T-helper 17 cell (primary cell): ENCODE measurements at regions not wholly inside any gene's neighbourhood (a gene's known extent, or its start where the extent isn't known, plus 50 kb on each side); places are given as distances from the start of the nearest gene placed in this dataset.

Experiments used
- ATAC-seq: fragments of 150-1000 bp; cut with Tn5 transposase; 2 replicates; pipeline ENCODE4 v1.10.0; 2021; ENCODE audit warnings: mild to moderate bottlenecking, moderate library complexity
- DNase-seq, 3 donors: peaks; one replicate each; pipeline versions ENCODE4 v3.0.0 to v3.0.0-alpha.2; 2020 to 2021
- H3K9me3 ChIP-seq: one replicate; pipeline ENCODE4 v1.7.0; 2013; ENCODE audit warnings: low read length, mild to moderate bottlenecking; ENCODE audit not compliant: control insufficient read depth, poor library complexity, severe bottlenecking
- H3K27ac Mint-ChIP-seq: one replicate; pipeline ENCODE4 v1.8.0; 2022; ENCODE audit warnings: mild to moderate bottlenecking, moderate library complexity, mixed read lengths
- H3K27me3 Mint-ChIP-seq: one replicate; pipeline ENCODE4 v1.8.0; 2022; ENCODE audit warnings: mixed read lengths
- H3K36me3 Mint-ChIP-seq: one replicate; pipeline ENCODE4 v1.8.0; 2022; ENCODE audit warnings: low read depth, mixed read lengths
- H3K4me1 Mint-ChIP-seq: one replicate; pipeline ENCODE4 v1.8.0; 2022; ENCODE audit warnings: mild to moderate bottlenecking, mixed read lengths
- H3K4me3 Mint-ChIP-seq: one replicate; pipeline ENCODE4 v1.8.0; 2022; ENCODE audit warnings: mild to moderate bottlenecking, moderate library complexity, mixed read lengths

- H3K27me3 Mint-ChIP-seq = no peaks in the 10 kb centered on the region
- no peak for ATAC-seq
- no peak overlapping the region for H3K27ac Mint-ChIP-seq
- no peak overlapping the region for H3K4me3 Mint-ChIP-seq
- DNase-seq = no peak
- no peaks in the 10 kb centered on the region for H3K9me3 ChIP-seq
- no peaks in the 10 kb centered on the region for H3K36me3 Mint-ChIP-seq
- H3K4me1 Mint-ChIP-seq = no peaks in the 10 kb centered on the region
Observed at GRCh38 chr5:4384649-4385048, 755.5 kb upstream of the ADAMTS16 start.

- ATAC-seq = no peak
- Mint-ChIP-seq H3K4me1 (no peaks in the 10 kb centered on the region), H3K4me3 (no peak overlapping the region), H3K36me3 (no peaks in the 10 kb centered on the region), H3K27ac (no peak overlapping the region), H3K27me3 (no peaks in the 10 kb centered on the region)
- DNase-seq = no peak
- H3K9me3 ChIP-seq = no peaks in the 10 kb centered on the region
Observed at GRCh38 chr5:4386152-4386551, 754.0 kb upstream of the ADAMTS16 start.

GRCh38 chr5:4387290-4387689, 752.8 kb upstream of the ADAMTS16 start:
- no peak overlapping the region for H3K4me3 Mint-ChIP-seq
- H3K27ac Mint-ChIP-seq = no peak overlapping the region
- no peak for ATAC-seq
- H3K27me3 Mint-ChIP-seq = no peaks in the 10 kb centered on the region
- H3K9me3 ChIP-seq = no peaks in the 10 kb centered on the region
- no peaks in the 10 kb centered on the region for H3K4me1 Mint-ChIP-seq
- H3K36me3 Mint-ChIP-seq = no peaks in the 10 kb centered on the region
- DNase-seq = no peak

GRCh38 chr5:4395752-4396151, 744.4 kb upstream of the ADAMTS16 start:
- H3K36me3 Mint-ChIP-seq = no peaks in the 10 kb centered on the region
- no peak for DNase-seq
- H3K27ac Mint-ChIP-seq = no peak overlapping the region
- H3K4me3 Mint-ChIP-seq = no peak overlapping the region
- H3K27me3 Mint-ChIP-seq = no peaks in the 10 kb centered on the region
- no peak for ATAC-seq
- H3K9me3 ChIP-seq = no peaks in the 10 kb centered on the region
- no peaks in the 10 kb centered on the region for H3K4me1 Mint-ChIP-seq

GRCh38 chr5:4405614-4406219, 734.4 kb upstream of the ADAMTS16 start:
- no peaks in the 10 kb centered on the region for H3K27me3 Mint-ChIP-seq
- no peaks in the 10 kb centered on the region for H3K36me3 Mint-ChIP-seq
- H3K9me3 ChIP-seq = peaks cover 4% of the 10 kb centered on the region
- H3K4me3 Mint-ChIP-seq = no peak overlapping the region
- no peak for DNase-seq
- no peak for ATAC-seq
- H3K27ac Mint-ChIP-seq = no peak overlapping the region
- H3K4me1 Mint-ChIP-seq = no peaks in the 10 kb centered on the region

- H3K9me3 ChIP-seq = no peaks in the 10 kb centered on the region
- DNase-seq (no peak), ATAC-seq (no peak)
- Mint-ChIP-seq H3K27ac (no peak overlapping the region), H3K27me3 (no peaks in the 10 kb centered on the region), H3K4me1 (no peaks in the 10 kb centered on the region), H3K4me3 (no peak overlapping the region), H3K36me3 (no peaks in the 10 kb centered on the region)
Observed at GRCh38 chr5:4410151-4410550, 730.0 kb upstream of the ADAMTS16 start.

GRCh38 chr5:4411664-4412063, 728.5 kb upstream of the ADAMTS16 start:
- ATAC-seq (no peak), DNase-seq (no peak)
- no peaks in the 10 kb centered on the region for H3K9me3 ChIP-seq
- Mint-ChIP-seq H3K27me3 (no peaks in the 10 kb centered on the region), H3K36me3 (no peaks in the 10 kb centered on the region), H3K4me3 (no peak overlapping the region), H3K27ac (no peak overlapping the region), H3K4me1 (no peaks in the 10 kb centered on the region)

- Mint-ChIP-seq H3K4me3 (no peak overlapping the region), H3K27me3 (no peaks in the 10 kb centered on the region), H3K36me3 (no peaks in the 10 kb centered on the region), H3K27ac (no peak overlapping the region), H3K4me1 (no peaks in the 10 kb centered on the region)
- H3K9me3 ChIP-seq = no peaks in the 10 kb centered on the region
- no peak for ATAC-seq
- no peak for DNase-seq
Observed at GRCh38 chr5:4413996-4414395, 726.1 kb upstream of the ADAMTS16 start.

GRCh38 chr5:4418084-4418483, 722.0 kb upstream of the ADAMTS16 start:
- DNase-seq (no peak), ATAC-seq (no peak)
- H3K27me3 Mint-ChIP-seq = no peaks in the 10 kb centered on the region

GRCh38 chr5:4419281-4419680, 720.8 kb upstream of the ADAMTS16 start:
- Mint-ChIP-seq H3K36me3 (no peaks in the 10 kb centered on the region), H3K27me3 (no peaks in the 10 kb centered on the region), H3K4me1 (no peaks in the 10 kb centered on the region), H3K4me3 (no peak overlapping the region), H3K27ac (no peak overlapping the region)
- no peaks in the 10 kb centered on the region for H3K9me3 ChIP-seq
- DNase-seq = no peak
- ATAC-seq = no peak

More at GRCh38 chr5:4418084-4418483, 722.0 kb upstream of the ADAMTS16 start:
- H3K4me1 Mint-ChIP-seq = no peaks in the 10 kb centered on the region
- no peaks in the 10 kb centered on the region for H3K36me3 Mint-ChIP-seq
- H3K9me3 ChIP-seq = no peaks in the 10 kb centered on the region
- H3K4me3 Mint-ChIP-seq = no peak overlapping the region
- H3K27ac Mint-ChIP-seq = no peak overlapping the region

- no peak overlapping the region for H3K27ac Mint-ChIP-seq
- no peaks in the 10 kb centered on the region for H3K36me3 Mint-ChIP-seq
- DNase-seq = no peak
Observed at GRCh38 chr5:4420177-4420576, 720.0 kb upstream of the ADAMTS16 start.

GRCh38 chr5:4420681-4421080, 719.4 kb upstream of the ADAMTS16 start:
- Mint-ChIP-seq H3K4me3 (no peak overlapping the region), H3K27me3 (no peaks in the 10 kb centered on the region), H3K27ac (no peak overlapping the region), H3K36me3 (no peaks in the 10 kb centered on the region), H3K4me1 (no peaks in the 10 kb centered on the region)
- no peak for ATAC-seq
- no peaks in the 10 kb centered on the region for H3K9me3 ChIP-seq
- no peak for DNase-seq

More at GRCh38 chr5:4420177-4420576, 720.0 kb upstream of the ADAMTS16 start:
- H3K9me3 ChIP-seq = no peaks in the 10 kb centered on the region
- no peak for ATAC-seq
- H3K4me3 Mint-ChIP-seq = no peak overlapping the region
- H3K4me1 Mint-ChIP-seq = no peaks in the 10 kb centered on the region
- H3K27me3 Mint-ChIP-seq = no peaks in the 10 kb centered on the region

- Mint-ChIP-seq H3K4me3 (no peak overlapping the region), H3K27ac (no peak overlapping the region), H3K4me1 (no peaks in the 10 kb centered on the region), H3K36me3 (no peaks in the 10 kb centered on the region), H3K27me3 (no peaks in the 10 kb centered on the region)
- no peak for DNase-seq
- no peaks in the 10 kb centered on the region for H3K9me3 ChIP-seq
- no peak for ATAC-seq
Observed at GRCh38 chr5:4422247-4422646, 717.9 kb upstream of the ADAMTS16 start.

- DNase-seq (no peak), ATAC-seq (no peak)
- Mint-ChIP-seq H3K4me3 (no peak overlapping the region), H3K36me3 (no peaks in the 10 kb centered on the region), H3K27me3 (no peaks in the 10 kb centered on the region), H3K4me1 (no peaks in the 10 kb centered on the region), H3K27ac (no peak overlapping the region)
- H3K9me3 ChIP-seq = no peaks in the 10 kb centered on the region
Observed at GRCh38 chr5:4424895-4425294, 715.2 kb upstream of the ADAMTS16 start.
